Esophagus muscularis mucosa (tissue), 4 donors: ENCODE measurements at regions not wholly inside any gene's neighbourhood (a gene's known extent, or its start where the extent isn't known, plus 50 kb on each side); places are given as distances from the start of the nearest gene placed in this dataset.

Experiments used
- CTCF ChIP-seq, 3 experiments: fragments of 200-600 bp in 2 of 3; fragments of 450-650 bp in 1 of 3; sonication (generic) in 2 of 3; IDR thresholded peaks; one replicate each; pipeline ENCODE4 v1.5.1; 2017 to 2019; ENCODE audit warnings: antibody characterized with exemption in 3 of 3, mild to moderate bottlenecking in 2 of 3, moderate library complexity in 1 of 3
- EP300 ChIP-seq: sonication (generic); formaldehyde crosslinking; IDR thresholded peaks from one replicate; pipeline ENCODE4 v1.6.1; 2017; ENCODE audit warnings: antibody characterized with exemption
- POLR2AphosphoS5 ChIP-seq, 2 donors: sonication (generic); formaldehyde crosslinking; IDR thresholded peaks; one replicate each; pipeline ENCODE4 v1.6.1; 2017; ENCODE audit warnings: antibody characterized with exemption in 2 of 2

DNA sequence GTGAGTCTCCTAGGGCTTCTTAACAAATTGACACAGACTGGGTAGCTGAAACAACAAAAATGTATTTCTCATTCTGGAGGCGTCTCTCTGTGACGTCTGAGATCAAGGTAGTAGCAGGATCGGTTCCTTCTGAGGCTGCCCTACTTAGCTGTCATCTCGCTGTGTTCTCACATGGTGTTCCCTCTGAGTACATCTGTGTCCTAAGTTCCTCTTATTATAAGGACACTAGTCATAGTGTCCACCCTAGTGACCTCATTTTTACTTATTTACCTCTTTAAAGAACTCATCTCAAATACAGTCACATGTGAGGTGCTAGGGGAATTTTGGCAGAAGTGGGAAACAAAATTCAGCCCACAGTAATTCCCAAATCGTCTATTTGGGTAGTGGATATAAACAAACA lies 529.1 kb downstream of the NPIPA7 start:
- TF ChIP-seq CTCF (IDR thresholded peaks at IDR 0.05) (no peak), EP300 (no peak), POLR2AphosphoS5 (IDR thresholded peaks at IDR 0.05) (no peak)
